ENCODE measurements at regions not wholly inside any gene's neighbourhood (a gene's known extent, or its start where the extent isn't known, plus 50 kb on each side); places are given as distances from the start of the nearest gene placed in this dataset.
"Not testable (repeated sequence)": the region's sequence is repeated elsewhere in the genome, so short reads cannot be mapped to it uniquely, and the experiment has no call there.

- DNase-seq: no peak
These were observed 51.5 kb upstream of the MRI1 start for GRCh38 chr19:13712767-13713201.

DNA sequence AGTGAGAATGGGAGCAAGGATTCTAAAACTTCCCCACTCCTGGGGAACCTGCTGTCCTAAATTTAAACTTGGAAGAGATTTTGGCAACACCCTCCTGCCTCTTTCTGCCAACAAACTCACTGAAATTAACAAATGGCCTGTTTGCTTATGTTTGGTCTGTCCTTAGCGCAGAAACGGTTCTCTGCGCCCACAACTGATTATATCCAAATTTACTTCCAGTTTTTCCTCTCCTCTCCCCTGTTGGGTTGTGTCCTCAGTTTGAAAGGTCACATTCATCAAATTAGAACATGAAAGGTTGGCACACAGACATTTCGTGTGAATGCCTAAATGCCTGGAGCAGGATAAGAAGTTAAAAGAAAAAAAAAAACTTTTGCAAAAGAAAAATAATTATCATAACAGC is 56.4 kb upstream of the MRI1 start:
- DNase-seq: no peak

GRCh38 chr19:13705928-13706447 is 58.3 kb upstream of the MRI1 start:
- no peak for DNase-seq

- DNase-seq: no peak
These were observed 59.1 kb upstream of the MRI1 start for GRCh38 chr19:13705201-13705600.

DNA sequence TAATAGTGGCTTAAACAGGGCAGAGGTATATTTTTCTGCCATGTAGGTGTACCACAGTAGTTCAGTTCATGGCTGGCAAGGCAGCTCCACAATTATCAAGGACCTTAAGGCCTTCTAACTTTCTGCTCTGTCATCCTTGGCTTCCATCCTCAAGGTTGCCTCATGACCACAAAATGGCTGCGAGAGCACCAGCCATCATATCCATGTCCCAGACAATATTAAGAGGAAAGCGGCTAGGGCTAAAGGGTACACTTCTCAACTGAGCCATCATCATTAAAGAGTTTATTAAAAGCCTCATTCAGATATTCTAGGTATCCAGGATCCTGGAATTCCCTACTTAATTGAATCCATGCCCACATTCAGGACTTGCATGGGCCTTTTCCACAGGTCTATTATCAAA is 62.7 kb upstream of the MRI1 start:
- no peak for DNase-seq

GRCh38 chr19:13700621-13701020 is 63.7 kb upstream of the MRI1 start:
- no peak for DNase-seq

DNA sequence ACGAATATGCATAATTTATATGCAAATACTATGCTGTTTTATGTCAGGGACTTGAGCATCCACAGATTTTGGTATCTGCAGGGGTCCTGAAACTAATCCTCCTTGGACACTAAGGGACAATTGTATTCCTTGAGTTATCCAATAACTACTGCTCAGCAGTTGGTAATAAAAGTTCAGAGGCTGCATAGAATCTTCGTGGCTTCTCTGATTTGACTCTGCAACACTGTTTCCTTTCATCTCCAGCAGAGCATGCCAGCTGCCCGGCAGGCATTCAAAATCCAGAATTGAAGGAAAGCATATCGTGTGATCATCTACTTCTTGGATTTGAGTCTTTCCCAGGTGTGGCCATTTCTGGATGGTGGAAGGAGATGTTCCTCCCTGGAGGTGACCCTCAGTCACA is 64.5 kb upstream of the MRI1 start:
- no peak for DNase-seq

DNA sequence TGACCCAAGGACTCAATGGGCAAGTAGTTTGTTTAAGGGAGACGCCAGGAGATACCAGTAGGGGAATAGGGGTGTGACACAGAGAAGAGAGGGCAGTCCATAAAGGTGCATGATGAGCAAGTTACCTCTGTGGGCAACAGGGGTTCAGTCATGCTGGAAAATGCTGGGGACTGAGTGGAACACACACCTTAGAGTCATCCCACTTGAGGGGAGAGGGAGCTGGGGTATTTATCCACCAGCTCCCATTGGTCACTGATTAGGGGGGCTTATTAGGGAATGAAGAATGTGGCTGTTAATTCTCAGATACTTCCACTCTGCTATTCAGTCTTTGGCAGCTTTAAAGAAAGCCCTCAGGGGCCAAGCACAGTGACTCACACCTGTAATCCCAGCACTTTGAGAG is 67.5 kb upstream of the MRI1 start:
- DNase-seq: no peak

DNA sequence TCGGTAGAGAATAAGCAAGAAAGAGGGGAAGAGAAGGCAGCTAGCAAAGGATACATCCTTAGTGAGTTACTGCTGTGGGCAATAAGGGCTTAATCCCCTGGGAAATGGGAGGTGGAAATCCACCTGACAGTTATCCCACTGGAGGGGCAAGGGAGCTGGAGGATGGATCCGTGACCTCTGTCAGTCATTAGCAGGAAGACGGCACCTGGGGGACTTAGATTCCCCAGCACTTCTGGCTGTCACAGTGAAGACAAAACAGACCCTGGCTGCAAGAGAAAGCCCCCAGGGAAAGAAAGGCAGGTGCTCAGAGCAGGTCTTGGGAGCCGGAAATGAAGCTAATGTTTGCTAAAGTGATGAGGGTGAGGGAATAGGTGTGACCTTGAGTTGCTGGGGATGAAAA is 70.4 kb upstream of the MRI1 start:
- no peak for DNase-seq

GRCh38 chr19:13691569-13692435 is 72.5 kb upstream of the MRI1 start:
- DNase-seq: no peak

DNA sequence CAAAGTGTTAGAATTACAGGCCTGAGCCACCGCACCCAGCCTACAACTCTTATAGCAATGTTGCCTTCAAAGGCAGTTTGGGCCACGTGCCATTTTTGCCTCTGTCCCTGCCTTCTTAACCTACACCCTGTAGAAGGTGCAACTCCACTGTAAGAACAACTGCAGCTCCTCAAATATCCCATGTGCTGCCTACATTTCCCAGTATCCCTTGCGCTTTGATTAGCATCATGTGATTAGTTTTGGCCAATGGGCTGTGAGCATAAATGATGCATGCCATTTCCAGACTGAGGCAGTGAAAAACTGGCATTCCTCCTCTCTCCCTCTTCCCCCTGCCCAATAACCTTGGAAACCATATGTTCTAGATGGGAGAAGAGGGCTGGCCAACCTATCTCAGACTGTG is 75.2 kb upstream of the MRI1 start:
- DNase-seq: no peak

- no peak for DNase-seq
These were observed 80.3 kb upstream of the MRI1 start for GRCh38 chr19:13684021-13684420.

DNA sequence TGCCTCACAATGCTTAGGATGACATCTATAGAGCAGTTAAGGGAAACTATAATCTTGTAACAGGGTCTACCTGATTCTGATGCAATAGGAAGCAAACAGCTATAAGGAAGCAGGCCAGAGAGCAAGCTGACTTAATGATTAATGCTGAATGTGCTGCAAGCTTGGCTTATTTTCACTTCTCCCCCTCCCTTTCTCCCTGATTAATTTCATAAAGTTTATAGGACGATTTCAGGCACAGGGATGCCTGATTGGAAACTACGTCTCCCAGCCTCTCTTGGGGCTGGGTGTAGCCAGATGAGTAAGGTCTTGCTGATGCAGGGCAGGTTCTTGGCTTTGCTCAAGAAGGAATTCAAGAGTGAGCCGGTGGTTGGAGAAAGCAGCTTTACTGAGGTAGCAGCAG is 82.8 kb upstream of the MRI1 start:
- DNase-seq: no peak

- not testable (repeated sequence) for DNase-seq
These were observed 83.5 kb upstream of the MRI1 start for GRCh38 chr19:13680708-13681360.

- DNase-seq: not testable (repeated sequence)
These were observed 87.4 kb upstream of the MRI1 start for GRCh38 chr19:13676967-13677366.

GRCh38 chr19:13672480-13673175 is 91.7 kb upstream of the MRI1 start:
- not testable (repeated sequence) for DNase-seq

GRCh38 chr19:13670846-13671245 is 93.5 kb upstream of the MRI1 start:
- no peak for DNase-seq

- no peak for DNase-seq
These were observed 94.5 kb upstream of the MRI1 start for GRCh38 chr19:13669780-13670355.

- no peak for DNase-seq
These were observed 95.4 kb upstream of the MRI1 start for GRCh38 chr19:13668964-13669363.

DNA sequence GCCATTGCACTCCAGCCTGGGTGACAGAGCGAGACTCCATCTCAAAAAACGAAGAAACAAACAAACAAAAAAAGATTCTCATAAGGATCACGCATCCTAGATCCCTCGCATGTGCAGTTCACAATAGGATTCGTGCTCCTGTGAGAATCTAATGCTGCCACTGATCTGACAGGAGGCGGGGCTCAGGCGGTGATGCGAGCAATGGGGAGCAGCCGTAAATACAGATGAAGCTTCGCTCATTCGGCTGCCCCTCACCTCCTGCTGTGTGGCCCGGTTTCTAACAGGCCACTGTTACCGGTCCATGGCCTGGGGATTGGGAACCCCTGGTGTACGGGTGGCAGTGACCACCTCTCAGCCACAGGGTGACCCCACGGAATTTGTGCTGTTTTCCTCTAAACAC is 98.2 kb upstream of the MRI1 start:
- no peak for DNase-seq

DNA sequence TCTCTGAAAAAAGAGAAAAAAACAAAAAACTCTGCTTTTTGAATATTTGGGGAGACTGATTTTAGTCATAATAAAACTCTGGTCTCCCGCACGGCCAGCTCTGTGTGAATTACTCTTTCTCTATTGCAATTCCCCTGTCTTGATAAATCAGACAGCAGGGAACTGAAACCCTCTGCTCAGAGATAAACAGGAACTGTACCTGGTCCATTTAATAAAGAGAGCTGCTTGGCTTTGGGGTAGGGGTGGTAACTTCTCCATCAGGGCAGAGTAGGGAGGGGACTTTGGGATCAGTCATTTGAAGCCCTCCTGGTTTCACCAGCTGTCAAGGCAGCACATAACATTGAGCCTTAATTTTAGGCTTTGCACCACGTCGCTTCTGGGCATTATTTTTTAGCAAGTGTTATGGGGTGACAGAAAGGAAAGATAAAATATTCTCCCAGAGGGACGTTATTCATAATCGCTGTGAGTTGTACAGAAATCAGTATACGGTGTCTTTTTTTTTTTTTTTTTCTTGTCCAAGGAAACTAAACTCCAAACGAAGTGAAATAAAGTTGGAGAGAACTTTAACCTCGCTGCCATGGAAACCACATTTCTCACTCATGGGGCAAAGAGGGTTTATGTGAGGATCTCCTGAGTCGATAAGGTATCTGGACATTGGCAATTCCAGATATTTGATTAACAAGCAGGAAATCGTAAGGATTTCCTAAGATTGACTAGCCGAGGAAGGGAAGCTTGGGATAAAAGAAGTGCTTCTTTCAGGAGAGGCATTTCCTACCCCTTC is 99.0 kb upstream of the MRI1 start:
- no peak for DNase-seq

DNA sequence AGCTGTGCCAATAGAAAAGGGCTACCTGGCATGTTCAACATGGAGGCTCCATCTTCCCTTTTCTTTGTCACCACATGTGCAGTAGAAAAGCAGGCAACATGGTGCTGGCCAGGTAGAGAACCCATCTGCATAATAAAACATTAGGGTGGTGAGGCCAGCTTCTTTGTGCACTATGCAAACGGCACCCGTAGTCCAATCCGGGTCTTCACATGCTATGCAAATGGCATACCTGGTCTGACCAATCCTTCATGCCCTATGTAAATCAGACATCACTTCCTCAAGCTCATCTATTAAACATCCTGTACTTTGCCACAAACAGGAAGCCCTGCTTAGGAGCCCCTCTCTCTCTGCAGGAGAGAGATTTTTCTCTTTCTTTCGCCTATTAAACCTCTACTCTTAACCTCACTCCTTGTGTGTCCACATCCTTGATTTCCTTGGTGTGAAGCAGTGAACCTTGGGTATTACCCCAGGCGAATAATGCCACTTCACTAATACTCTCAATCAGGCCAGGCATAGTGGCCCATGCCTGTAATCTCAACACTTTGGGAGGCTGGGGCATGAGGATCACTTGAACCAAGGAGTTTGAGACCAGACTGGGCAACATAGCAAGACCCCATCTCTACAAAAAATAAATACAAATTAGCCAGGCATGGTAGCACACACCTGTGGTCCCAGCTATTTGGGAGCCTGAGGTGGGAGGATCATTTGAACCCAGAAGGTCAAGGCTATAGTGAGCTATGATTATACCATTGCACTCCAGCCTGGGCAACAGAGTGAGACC is 111.3 kb upstream of the MRI1 start:
- DNase-seq: no peak
